H1 (cell line): ENCODE measurements at regions not wholly inside any gene's neighbourhood (a gene's known extent, or its start where the extent isn't known, plus 50 kb on each side); places are given as distances from the start of the nearest gene placed in this dataset.

Experiments used
- CTCF ChIA-PET: fragments of 300-600 bp; sonication (Branson Sonifier 250); formaldehyde crosslinking; loops from one replicate; lab custom pipeline; 2021; ENCODE audit not compliant: partially characterized antibody; lab: Charles Lee
- POLR2A ChIA-PET: fragments of 300-600 bp; sonication (Branson Sonifier 250); formaldehyde crosslinking; loops from one replicate; lab custom pipeline; 2021; ENCODE audit warnings: inconsistent platforms; ENCODE audit not compliant: partially characterized antibody; lab: Charles Lee
- DNase-seq, 2 experiments: peaks; one replicate each; pipeline versions ENCODE4 v3.0.0 to v3.0.0-alpha.2; 2010 to 2022; ENCODE audit warnings: low spot score in 2 of 2, low read depth in 1 of 2, mixed read lengths in 1 of 2
- FAIRE-seq: peaks from 2 replicates; lab custom pipeline; 2011; peaks lifted over from hg19 to GRCh38; lab: Jason Lieb, UNC
- H2AFZ ChIP-seq: 2 replicates; pipeline ENCODE4 v1.8.1; 2012; ENCODE audit warnings: low read length, inconsistent platforms
- H2AK5ac ChIP-seq: 2 replicates; pipeline ENCODE4 v1.6.1; 2013; ENCODE audit warnings: low read depth, low read length
- H2BK120ac ChIP-seq: replicated peaks from 2 replicates; pipeline ENCODE3; 2013; ENCODE audit warnings: low read depth, low read length, inconsistent platforms
- H2BK12ac ChIP-seq: 2 replicates; pipeline ENCODE4 v1.6.1; 2013; ENCODE audit warnings: low read depth, low read length
- H2BK15ac ChIP-seq: 2 replicates; pipeline ENCODE4 v1.6.1; 2013; ENCODE audit warnings: low read length
- H2BK20ac ChIP-seq: 2 replicates; pipeline ENCODE4 v1.6.1; 2013; ENCODE audit warnings: low read length
- H2BK5ac ChIP-seq: 2 replicates; pipeline ENCODE4 v1.6.1; 2013; ENCODE audit warnings: low read depth, low read length
- H3K14ac ChIP-seq: 2 replicates; pipeline ENCODE4 v1.6.1; 2013; ENCODE audit warnings: inconsistent platforms; ENCODE audit not compliant: insufficient read length
- H3K18ac ChIP-seq: 2 replicates; pipeline ENCODE4 v1.6.1; 2013; ENCODE audit warnings: low read length; ENCODE audit errors: extremely low read depth
- H3K23ac ChIP-seq: 2 replicates; pipeline ENCODE4 v1.6.1; 2013; ENCODE audit warnings: inconsistent platforms; ENCODE audit not compliant: insufficient read length
- H3K23me2 ChIP-seq: 2 replicates; pipeline ENCODE4 v1.6.1; 2013; ENCODE audit warnings: low read depth, low read length
- H3K27ac ChIP-seq: 2 replicates; pipeline ENCODE4 v1.6.1; 2011; ENCODE audit warnings: low read depth, low read length, inconsistent platforms
- H3K27me3 ChIP-seq, 4 experiments: replicated peaks in 1 of 4; 1 replicate in 1 of 4; 2 replicates in 3 of 4; pipeline versions ENCODE4 v1.6.1 to v1.8.1; 2011 to 2013; ENCODE audit warnings: low read length in 3 of 4, mild to moderate bottlenecking in 3 of 4, inconsistent platforms in 2 of 4, mixed read lengths in 2 of 4, moderate library complexity in 1 of 4; ENCODE audit not compliant: control insufficient read depth in 3 of 4, insufficient read depth in 3 of 4; ENCODE audit errors: extremely low read depth in 1 of 4
- H3K36me3 ChIP-seq, 4 experiments: 2 replicates each; pipeline versions ENCODE4 v1.6.1 to v1.8.1; 2011 to 2013; ENCODE audit warnings: mild to moderate bottlenecking in 4 of 4, low read length in 3 of 4, moderate library complexity in 2 of 4, control low read depth in 1 of 4, inconsistent platforms in 1 of 4; ENCODE audit not compliant: insufficient read depth in 4 of 4, control insufficient read depth in 2 of 4
- H3K4ac ChIP-seq: replicated peaks from 2 replicates; pipeline ENCODE3; 2013; ENCODE audit warnings: low read length, low read depth, mixed read lengths, inconsistent platforms; ENCODE audit not compliant: insufficient read length
- H3K4me1 ChIP-seq, 4 experiments: replicated peaks in 1 of 4; 1 replicate in 1 of 4; 2 replicates in 3 of 4; pipeline versions ENCODE4 v1.6.1 to v1.8.1; 2011 to 2013; ENCODE audit warnings: low read length in 3 of 4, inconsistent platforms in 2 of 4, mixed read lengths in 1 of 4; ENCODE audit not compliant: insufficient read depth in 4 of 4, control insufficient read depth in 3 of 4
- H3K4me2 ChIP-seq, 2 experiments: 2 replicates each; pipeline versions ENCODE4 v1.6.1 to v1.8.1; 2011 to 2013; ENCODE audit warnings: low read depth in 2 of 2, low read length in 2 of 2, control low read depth in 1 of 2, inconsistent platforms in 1 of 2, mild to moderate bottlenecking in 1 of 2; ENCODE audit not compliant: insufficient read depth in 1 of 2
- H3K4me3 ChIP-seq, 4 experiments: fragments of 200-600, 300-600 bp in 1 of 4; sonication (generic), shearing (Covaris generic), sonication (Bioruptor Twin) in 1 of 4; 2 replicates each; pipeline versions ENCODE4 v1.5.1 to v1.8.1; 2011 to 2016; ENCODE audit warnings: low read length in 4 of 4, low read depth in 3 of 4, control low read depth in 2 of 4, inconsistent platforms in 2 of 4, mild to moderate bottlenecking in 2 of 4, mixed read lengths in 1 of 4, moderate library complexity in 1 of 4; ENCODE audit not compliant: insufficient read depth in 2 of 4; ENCODE audit errors: extremely low read depth in 1 of 4
- H3K56ac ChIP-seq: replicated peaks from 2 replicates; pipeline ENCODE3; 2013; ENCODE audit warnings: low read depth, mild to moderate bottlenecking, mixed read lengths, low read length, inconsistent platforms; ENCODE audit not compliant: insufficient read length
- H3K79me1 ChIP-seq: 2 replicates; pipeline ENCODE4 v1.6.1; 2013; ENCODE audit warnings: low read depth, low read length, control low read depth
- H3K79me2 ChIP-seq, 2 experiments: 2 replicates each; pipeline versions ENCODE4 v1.6.1 to v1.8.1; 2012 to 2013; ENCODE audit warnings: low read length in 2 of 2, mild to moderate bottlenecking in 2 of 2, inconsistent platforms in 1 of 2; ENCODE audit not compliant: insufficient read depth in 2 of 2, control insufficient read depth in 1 of 2
- H3K9ac ChIP-seq, 4 experiments: replicated peaks in 1 of 4; 1 replicate in 1 of 4; 2 replicates in 3 of 4; pipeline versions ENCODE4 v1.6.1 to v1.8.1; 2011 to 2013; ENCODE audit warnings: low read depth in 3 of 4, low read length in 3 of 4, control low read depth in 2 of 4, mild to moderate bottlenecking in 2 of 4, moderate library complexity in 2 of 4, inconsistent platforms in 1 of 4; ENCODE audit errors: extremely low read depth in 1 of 4
- H3K9me3 ChIP-seq, 2 experiments: 2 replicates each; pipeline versions ENCODE4 v1.6.1 to v1.8.1; 2012 to 2013; ENCODE audit warnings: mild to moderate bottlenecking in 2 of 2, moderate library complexity in 2 of 2, control low read depth in 1 of 2, inconsistent platforms in 1 of 2, low read depth in 1 of 2, low read length in 1 of 2, mixed read lengths in 1 of 2; ENCODE audit not compliant: insufficient read depth in 2 of 2
- H4K20me1 ChIP-seq, 2 experiments: replicated peaks in 1 of 2; 2 replicates each; pipeline versions ENCODE3 to v1.8.1; 2011 to 2013; ENCODE audit warnings: inconsistent platforms in 2 of 2, low read length in 2 of 2, mild to moderate bottlenecking in 1 of 2; ENCODE audit not compliant: insufficient read depth in 2 of 2, control insufficient read depth in 1 of 2
- H4K5ac ChIP-seq: 2 replicates; pipeline ENCODE4 v1.6.1; 2013; ENCODE audit warnings: low read length, low read depth, mixed read lengths, inconsistent platforms; ENCODE audit not compliant: insufficient read length
- H4K8ac ChIP-seq: 2 replicates; pipeline ENCODE4 v1.8.0; 2013; ENCODE audit warnings: mild to moderate bottlenecking, moderate library complexity, low read length, inconsistent platforms; ENCODE audit not compliant: insufficient read depth; ENCODE audit errors: extremely low read depth
- H4K91ac ChIP-seq: replicated peaks from 2 replicates; pipeline ENCODE3; 2013; ENCODE audit warnings: low read length, mixed read lengths, inconsistent platforms; ENCODE audit not compliant: insufficient read length
- CHD1 ChIP-seq: IDR thresholded peaks from 2 replicates; pipeline ENCODE4 v1.6.1; 2012; ENCODE audit warnings: low read depth, low read length, improper control_type of control experiment
- SP2 ChIP-seq: IDR thresholded peaks from 2 replicates; pipeline ENCODE4 v1.6.1; 2012; ENCODE audit warnings: mild to moderate bottlenecking, low read length, inconsistent platforms
- WGBS, 2 experiments: shearing (Covaris generic) in 1 of 2; methylation state at CpG; one replicate each; pipeline versions ENCODE4 v1.1.6 to v1.1.7; 2013 to 2015; ENCODE audit warnings: low lambda C conversion rate in 2 of 2, mixed read lengths in 2 of 2, inconsistent platforms in 1 of 2, low coverage in 1 of 2, missing lambda C conversion rate in 1 of 2; ENCODE audit not compliant: insufficient replicate concordance in 2 of 2, insufficient coverage in 1 of 2, insufficient read length in 1 of 2; ENCODE audit errors: extremely low coverage in 1 of 2, missing lambda C conversion rate in 1 of 2; 5-methylcytosine and 5-hydroxymethylcytosine counted together

DNA sequence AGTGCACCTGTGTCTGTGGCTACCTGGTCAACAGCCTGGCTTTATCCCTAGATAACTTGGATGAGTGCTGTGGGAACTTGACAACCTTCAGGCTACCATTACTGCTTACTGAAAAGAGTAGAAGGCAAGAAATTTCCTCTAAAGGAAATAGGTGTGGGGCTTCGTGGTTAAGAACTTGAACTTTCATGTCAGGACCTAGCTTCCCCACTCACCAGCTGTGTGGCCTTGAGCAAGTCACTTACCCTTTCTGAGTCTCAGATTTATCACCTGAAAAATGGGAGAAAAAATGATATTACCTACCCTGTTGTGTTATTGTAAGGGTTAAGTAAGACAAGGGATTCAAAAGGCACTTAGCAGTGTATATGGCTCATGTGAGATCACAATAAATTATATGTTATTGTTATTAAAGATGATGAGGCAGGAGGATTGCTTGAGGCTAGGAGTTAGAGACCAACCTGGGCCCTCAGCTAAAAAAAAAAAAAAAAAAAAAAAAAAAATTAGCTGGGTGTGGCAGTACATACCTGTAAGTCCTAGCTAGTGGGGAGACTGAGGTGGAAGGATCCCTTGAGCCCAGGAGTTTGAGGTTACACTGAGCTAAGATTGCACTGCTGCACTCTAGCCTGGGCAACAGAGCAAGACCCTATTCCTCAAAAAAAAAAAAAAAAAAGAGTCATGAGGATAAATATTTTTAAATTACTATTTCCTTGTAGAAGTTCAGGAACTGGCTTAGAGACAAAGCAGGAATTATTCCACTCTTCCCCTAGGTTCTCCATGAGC is 97.0 kb upstream of the SPRY4 start:
- POLR2A ChIA-PET: interaction anchor here (0.6 to 1.1 kb wide), 2 partner anchors 24 to 65 kb away, joined by 3 to 4 read pairs; no protein-coding TSS in a partner anchor
- TF ChIP-seq CHD1 (no peak), SP2 (no peak)

More for the DNA sequence above, 97.0 kb upstream of the SPRY4 start:
- H3K79me2 ChIP-seq: no peaks in the 10 kb centered on the region
- no peak overlapping the region for H2BK15ac ChIP-seq
- no peak overlapping the region for H4K5ac ChIP-seq
- H3K56ac ChIP-seq: no peak overlapping the region
- no peak overlapping the region for H3K4me3 ChIP-seq
- no peak overlapping the region for H3K27ac ChIP-seq
- H3K23ac ChIP-seq: no peak overlapping the region
- no peaks in the 10 kb centered on the region for H3K23me2 ChIP-seq
- no peak overlapping the region for H3K4me2 ChIP-seq
- H3K4ac ChIP-seq: no peak overlapping the region
- H3K27me3 ChIP-seq: no peaks in the 10 kb centered on the region
- no peak overlapping the region for H2BK12ac ChIP-seq
- no peak overlapping the region for H4K91ac ChIP-seq
- no peak overlapping the region for H2BK20ac ChIP-seq
- WGBS, 2 experiments: 93% methylated on average over 1 of the region's 1 CpG; no CpG with 5 or more reads in 1 of the 2 experiments
- no peak overlapping the region for H3K9ac ChIP-seq
- no peaks in the 10 kb centered on the region for H4K20me1 ChIP-seq
- no peak overlapping the region for H3K14ac ChIP-seq
- no peak overlapping the region for H2AFZ ChIP-seq
- peaks cover under 1 to 7% (median 4%) of the 10 kb centered on the region in 4 experiments; a peak in 6 of 7 replicates for H3K4me1 ChIP-seq
- no peak for DNase-seq
- H4K8ac ChIP-seq: no peak overlapping the region
- no peak overlapping the region for H2AK5ac ChIP-seq
- no peaks in the 10 kb centered on the region for H3K36me3 ChIP-seq
- H3K18ac ChIP-seq: no peak overlapping the region
- FAIRE-seq: no peak
- H3K79me1 ChIP-seq: no peaks in the 10 kb centered on the region
- CTCF ChIA-PET: interaction anchor here (0.6 to 2.7 kb wide), 10 partner anchors 9 to 471 kb away, joined by 3 to 10 read pairs (median 4); no protein-coding TSS in a partner anchor
- no peak overlapping the region for H2BK5ac ChIP-seq
- no peaks in the 10 kb centered on the region for H3K9me3 ChIP-seq
- H2BK120ac ChIP-seq: no peak overlapping the region
